GM12872 (cell line): ENCODE measurements at regions not wholly inside any gene's neighbourhood (a gene's known extent, or its start where the extent isn't known, plus 50 kb on each side); places are given as distances from the start of the nearest gene placed in this dataset.

Experiments
- CTCF ChIP-seq: IDR thresholded peaks from 3 replicates; pipeline ENCODE4 v1.5.1; 2011; ENCODE audit warnings: low read depth, mild to moderate bottlenecking, low read length, moderate library complexity; ENCODE audit not compliant: insufficient read depth

- no peak for TF ChIP-seq CTCF
Measured at GRCh38 chr14:97028382-97028781, 231.2 kb downstream of the VRK1 start.

- no peak for TF ChIP-seq CTCF
Measured at GRCh38 chr14:97029800-97030199, 232.6 kb downstream of the VRK1 start.

GRCh38 chr14:97031530-97031929 lies 234.3 kb downstream of the VRK1 start:
- TF ChIP-seq CTCF: no peak

DNA sequence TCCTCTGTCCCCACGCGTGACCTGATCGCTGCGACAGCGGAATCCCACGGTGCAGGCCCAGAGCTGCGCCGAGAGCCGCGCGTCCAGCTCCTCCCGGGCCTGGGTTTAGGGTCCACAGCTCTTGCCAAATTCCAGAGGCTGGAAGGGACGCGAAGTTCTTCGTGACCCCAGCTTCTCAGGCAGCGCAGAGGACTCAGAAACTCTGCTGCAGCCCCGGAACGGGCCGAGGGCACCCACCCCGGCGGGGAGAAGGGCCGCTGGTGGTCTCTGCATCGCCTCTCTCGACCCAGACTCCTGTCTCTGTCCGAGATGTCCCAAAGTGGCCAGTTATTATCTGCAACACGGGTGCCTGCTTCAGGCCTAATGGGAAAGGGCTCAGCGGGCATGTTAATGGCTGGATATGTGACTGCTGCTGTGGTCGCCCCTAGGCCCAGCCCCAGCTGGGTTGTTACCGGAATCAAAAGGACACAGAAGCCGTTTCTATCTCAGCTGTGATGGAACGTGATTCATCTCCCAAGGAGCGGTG lies 236.4 kb downstream of the VRK1 start:
- no peak for TF ChIP-seq CTCF

- TF ChIP-seq CTCF: no peak
Measured at GRCh38 chr14:97036086-97036852, 239.1 kb downstream of the VRK1 start.

GRCh38 chr14:97039717-97040363 lies 242.7 kb downstream of the VRK1 start:
- TF ChIP-seq CTCF: no peak

DNA sequence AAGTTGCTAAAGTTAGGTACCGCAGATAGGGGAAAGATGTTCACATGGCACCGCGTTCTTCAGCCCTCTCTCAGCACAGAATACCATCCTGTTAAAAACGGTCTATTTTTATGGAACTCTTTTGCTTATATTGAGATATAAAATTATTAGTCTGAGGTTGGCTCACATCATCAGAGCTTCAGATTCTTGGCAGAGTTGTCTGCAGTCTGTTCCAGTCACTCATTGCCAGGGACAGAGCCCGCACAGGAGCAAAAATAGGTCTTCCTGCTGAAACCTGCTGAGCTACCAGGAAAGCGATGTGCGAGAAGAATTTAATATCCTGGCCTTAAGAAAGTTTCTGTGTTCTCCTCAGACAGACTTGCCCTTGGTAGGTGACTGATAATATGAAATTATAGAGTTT lies 249.8 kb downstream of the VRK1 start:
- no peak for TF ChIP-seq CTCF
